MM.1S (cell line): ENCODE measurements at regions not wholly inside any gene's neighbourhood (a gene's known extent, or its start where the extent isn't known, plus 50 kb on each side); places are given as distances from the start of the nearest gene placed in this dataset.
A peak's percentile ranks its signal among the peaks of the same experiment; 100 is the strongest.
"Not testable (repeated sequence)": the region's sequence is repeated elsewhere in the genome, so short reads cannot be mapped to it uniquely, and the experiment has no call there.

Source experiments
- DNase-seq: peaks from one replicate; pipeline ENCODE4 v3.0.0-alpha.2; 2015
- H2AFZ ChIP-seq: fragments of 300-600 bp; sonication (generic); 2 replicates; pipeline ENCODE4 v1.6.0; 2016; ENCODE audit warnings: antibody characterized with exemption, low read length
- H3F3A ChIP-seq: fragments of 300-600 bp; sonication (generic); 2 replicates; pipeline ENCODE4 v1.6.1; 2016; ENCODE audit warnings: mild to moderate bottlenecking, antibody characterized with exemption, low read length, moderate library complexity, mixed read lengths; ENCODE audit not compliant: insufficient read depth
- H3K27ac ChIP-seq: fragments of 300-600 bp; sonication (generic); 2 replicates; pipeline ENCODE4 v1.5.1; 2016; ENCODE audit warnings: mild to moderate bottlenecking, low read length
- H3K27me3 ChIP-seq: fragments of 300-600 bp; sonication (generic); replicated peaks from 2 replicates; pipeline ENCODE4 v1.6.0; 2016; ENCODE audit warnings: low read length; ENCODE audit not compliant: insufficient read depth
- H3K36me3 ChIP-seq: fragments of 300-600 bp; sonication (generic); replicated peaks from 2 replicates; pipeline ENCODE4 v1.6.1; 2016; ENCODE audit warnings: mild to moderate bottlenecking, low read length, mixed read lengths; ENCODE audit not compliant: insufficient read depth
- H3K4me1 ChIP-seq: fragments of 300-600 bp; sonication (generic); 2 replicates; pipeline ENCODE4 v1.6.1; 2016; ENCODE audit warnings: low read length, mixed read lengths
- H3K4me2 ChIP-seq: fragments of 300-600 bp; sonication (generic); 2 replicates; pipeline ENCODE4 v1.6.0; 2016; ENCODE audit warnings: low read depth, low read length
- H3K4me3 ChIP-seq: fragments of 300-600 bp; sonication (generic); 2 replicates; pipeline ENCODE4 v1.5.1; 2016; ENCODE audit warnings: low read length, mixed read lengths
- H3K79me2 ChIP-seq: fragments of 300-600 bp; sonication (generic); 2 replicates; pipeline ENCODE4 v1.6.1; 2016; ENCODE audit warnings: mixed run types, low read length, mixed read lengths
- H3K9ac ChIP-seq: fragments of 300-600 bp; sonication (generic); 2 replicates; pipeline ENCODE4 v1.6.1; 2016; ENCODE audit warnings: low read length, mixed read lengths
- H3K9me2 ChIP-seq: fragments of 300-600 bp; sonication (generic); replicated peaks from 2 replicates; pipeline ENCODE4 v1.6.1; 2016; ENCODE audit warnings: mild to moderate bottlenecking, low read length, mixed read lengths; ENCODE audit not compliant: insufficient read depth
- H3K9me3 ChIP-seq: fragments of 300-600 bp; sonication (generic); replicated peaks from 2 replicates; pipeline ENCODE4 v1.6.1; 2016; ENCODE audit warnings: mild to moderate bottlenecking, low read length, mixed read lengths; ENCODE audit not compliant: insufficient read depth
- H4K20me1 ChIP-seq: fragments of 300-600 bp; sonication (generic); 2 replicates; pipeline ENCODE4 v1.6.1; 2016; ENCODE audit warnings: mild to moderate bottlenecking, low read length, moderate library complexity, mixed read lengths; ENCODE audit not compliant: insufficient read depth
- EZH2 ChIP-seq: fragments of 300-600 bp; sonication (generic); optimal IDR thresholded peaks from 2 replicates; pipeline ENCODE3; 2017; ENCODE audit warnings: low read depth, mild to moderate bottlenecking, antibody characterized with exemption, low read length, mixed read lengths
- EZH2phosphoT487 ChIP-seq: fragments of 300-600 bp; sonication (generic); IDR thresholded peaks from 2 replicates; pipeline ENCODE4 v1.6.1; 2018; ENCODE audit warnings: antibody characterized with exemption, low read length
- TF ChIP-seq, protein P1 (sequence below): fragments of 300-600 bp; sonication (generic); IDR thresholded peaks from 2 replicates; pipeline ENCODE4 v1.5.1; 2016; ENCODE audit warnings: antibody characterized with exemption, low read length, mixed read lengths

GRCh38 chr20:29873946-29874345 is 1383.5 kb upstream of the DEFB115 start:
- TF ChIP-seq EZH2phosphoT487 (no peak), EZH2 (no peak)
- TF ChIP-seq, protein P1, sequence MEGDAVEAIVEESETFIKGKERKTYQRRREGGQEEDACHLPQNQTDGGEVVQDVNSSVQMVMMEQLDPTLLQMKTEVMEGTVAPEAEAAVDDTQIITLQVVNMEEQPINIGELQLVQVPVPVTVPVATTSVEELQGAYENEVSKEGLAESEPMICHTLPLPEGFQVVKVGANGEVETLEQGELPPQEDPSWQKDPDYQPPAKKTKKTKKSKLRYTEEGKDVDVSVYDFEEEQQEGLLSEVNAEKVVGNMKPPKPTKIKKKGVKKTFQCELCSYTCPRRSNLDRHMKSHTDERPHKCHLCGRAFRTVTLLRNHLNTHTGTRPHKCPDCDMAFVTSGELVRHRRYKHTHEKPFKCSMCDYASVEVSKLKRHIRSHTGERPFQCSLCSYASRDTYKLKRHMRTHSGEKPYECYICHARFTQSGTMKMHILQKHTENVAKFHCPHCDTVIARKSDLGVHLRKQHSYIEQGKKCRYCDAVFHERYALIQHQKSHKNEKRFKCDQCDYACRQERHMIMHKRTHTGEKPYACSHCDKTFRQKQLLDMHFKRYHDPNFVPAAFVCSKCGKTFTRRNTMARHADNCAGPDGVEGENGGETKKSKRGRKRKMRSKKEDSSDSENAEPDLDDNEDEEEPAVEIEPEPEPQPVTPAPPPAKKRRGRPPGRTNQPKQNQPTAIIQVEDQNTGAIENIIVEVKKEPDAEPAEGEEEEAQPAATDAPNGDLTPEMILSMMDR: no peak
- no peaks in the 10 kb centered on the region for H3F3A ChIP-seq
- H4K20me1 ChIP-seq: no peaks in the 10 kb centered on the region
- H3K4me2 ChIP-seq: no peak overlapping the region
- no peaks in the 10 kb centered on the region for H3K4me1 ChIP-seq
- no peak overlapping the region for H3K27ac ChIP-seq
- no peaks in the 10 kb centered on the region for H3K9me2 ChIP-seq
- no peaks in the 10 kb centered on the region for H3K27me3 ChIP-seq
- H3K9ac ChIP-seq: no peak overlapping the region
- no peaks in the 10 kb centered on the region for H3K79me2 ChIP-seq
- no peak overlapping the region for H3K4me3 ChIP-seq
- H3K36me3 ChIP-seq: no peaks in the 10 kb centered on the region
- H3K9me3 ChIP-seq: no peaks in the 10 kb centered on the region
- DNase-seq: peak; percentile 33
- H2AFZ ChIP-seq: no peak overlapping the region

DNA sequence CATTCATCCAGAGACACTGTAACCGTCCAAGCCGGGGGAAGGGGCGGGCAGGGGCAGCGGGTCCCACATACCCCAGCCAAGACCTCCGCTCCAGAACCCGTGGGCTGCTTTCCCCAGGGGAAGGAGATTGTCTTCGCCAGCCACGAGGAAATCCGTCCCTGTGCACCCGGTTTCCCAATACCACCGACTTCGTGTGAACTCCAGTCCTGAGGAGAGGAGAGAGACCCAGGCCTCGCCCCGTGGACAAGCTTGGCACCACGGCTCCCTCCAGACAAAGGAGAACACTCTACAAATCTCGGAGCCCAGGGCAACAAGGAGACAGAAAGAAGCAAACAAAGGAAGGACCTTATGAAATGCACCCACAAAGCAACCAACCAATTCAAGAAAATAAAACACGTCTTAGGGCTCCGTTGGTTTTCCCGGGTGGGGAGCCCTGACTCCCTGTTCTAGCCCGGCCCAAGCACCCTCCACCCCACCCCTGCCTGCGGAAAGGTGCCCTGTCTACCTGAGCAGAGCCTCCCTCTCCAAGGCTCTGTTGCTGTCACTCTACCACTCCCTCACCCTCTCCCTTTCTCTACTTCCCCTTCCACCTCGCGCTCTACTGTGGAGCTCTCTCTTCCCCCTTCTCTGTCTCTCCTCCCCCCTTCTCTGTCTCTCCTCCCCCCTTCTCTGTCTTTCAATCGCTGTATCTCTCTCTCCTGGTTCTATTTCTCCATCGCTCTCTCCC is 1382.8 kb upstream of the DEFB115 start:
- H3K27ac ChIP-seq: no peak overlapping the region
- no peaks in the 10 kb centered on the region for H3K9me2 ChIP-seq
- no peaks in the 10 kb centered on the region for H3K36me3 ChIP-seq
- H3K4me3 ChIP-seq: no peak overlapping the region
- H3K4me2 ChIP-seq: no peak overlapping the region
- DNase-seq: no peak
- no peaks in the 10 kb centered on the region for H4K20me1 ChIP-seq
- no peaks in the 10 kb centered on the region for H3K27me3 ChIP-seq
- TF ChIP-seq, protein P1: no peak
- no peak for TF ChIP-seq EZH2phosphoT487
- TF ChIP-seq EZH2: no peak
- H3K4me1 ChIP-seq: no peaks in the 10 kb centered on the region
- H3F3A ChIP-seq: no peaks in the 10 kb centered on the region
- no peak overlapping the region for H3K9ac ChIP-seq
- no peak overlapping the region for H2AFZ ChIP-seq
- no peaks in the 10 kb centered on the region for H3K79me2 ChIP-seq
- H3K9me3 ChIP-seq: no peaks in the 10 kb centered on the region

- not testable (repeated sequence) for DNase-seq, H3K4me1 ChIP-seq, H3K9ac ChIP-seq, H3K27ac ChIP-seq, H3K9me2 ChIP-seq, H3K4me3 ChIP-seq, H3K79me2 ChIP-seq, H4K20me1 ChIP-seq, H3F3A ChIP-seq, H3K36me3 ChIP-seq, H2AFZ ChIP-seq, H3K27me3 ChIP-seq, H3K4me2 ChIP-seq, H3K9me3 ChIP-seq
These were observed 1382.0 kb upstream of the DEFB115 start for GRCh38 chr20:29875321-29876083.

- H3K4me3 ChIP-seq, H3K9me3 ChIP-seq, H3K27ac ChIP-seq, DNase-seq, H3K9ac ChIP-seq, H2AFZ ChIP-seq, H3K9me2 ChIP-seq, H3K4me1 ChIP-seq, H4K20me1 ChIP-seq, H3F3A ChIP-seq, H3K36me3 ChIP-seq, H3K4me2 ChIP-seq, H3K27me3 ChIP-seq, H3K79me2 ChIP-seq: not testable (repeated sequence)
These were observed 1381.2 kb upstream of the DEFB115 start for GRCh38 chr20:29876084-29876910.
